Stimulated activated CD4-positive, alpha-beta T cell treated with anti-CD3 and anti-CD28 coated beads, Interleukin-4, amount 100 ng/mL, for 1 hour (primary cell): ENCODE measurements at regions not wholly inside any gene's neighbourhood (a gene's known extent, or its start where the extent isn't known, plus 50 kb on each side); places are given as distances from the start of the nearest gene placed in this dataset.

Experiments
- DNase-seq: peaks from one replicate; pipeline ENCODE4 v3.0.0-alpha.2; 2020

- no peak for DNase-seq
Measured at GRCh38 chr1:239739375-239739774, 352.3 kb upstream of the FMN2 start.

DNA sequence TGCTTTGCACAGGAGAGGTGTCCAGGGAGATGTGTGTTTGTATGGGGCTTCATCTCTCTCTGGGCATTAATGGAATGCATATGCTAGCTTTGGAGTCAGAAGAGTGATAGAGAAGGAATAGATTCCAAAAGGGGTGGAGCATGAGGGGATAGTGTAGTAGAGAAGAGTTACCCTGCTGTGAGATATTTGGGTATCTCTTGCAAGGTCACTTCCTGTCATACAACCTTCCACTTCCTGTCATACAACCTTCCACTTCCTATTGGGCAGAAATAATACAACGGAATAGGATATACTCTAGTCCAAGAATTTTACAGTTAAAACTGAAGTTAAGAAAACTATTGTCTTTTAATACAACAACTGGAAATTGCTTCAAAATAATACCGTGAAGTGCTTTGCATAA lies 351.8 kb upstream of the FMN2 start:
- DNase-seq: no peak

DNA sequence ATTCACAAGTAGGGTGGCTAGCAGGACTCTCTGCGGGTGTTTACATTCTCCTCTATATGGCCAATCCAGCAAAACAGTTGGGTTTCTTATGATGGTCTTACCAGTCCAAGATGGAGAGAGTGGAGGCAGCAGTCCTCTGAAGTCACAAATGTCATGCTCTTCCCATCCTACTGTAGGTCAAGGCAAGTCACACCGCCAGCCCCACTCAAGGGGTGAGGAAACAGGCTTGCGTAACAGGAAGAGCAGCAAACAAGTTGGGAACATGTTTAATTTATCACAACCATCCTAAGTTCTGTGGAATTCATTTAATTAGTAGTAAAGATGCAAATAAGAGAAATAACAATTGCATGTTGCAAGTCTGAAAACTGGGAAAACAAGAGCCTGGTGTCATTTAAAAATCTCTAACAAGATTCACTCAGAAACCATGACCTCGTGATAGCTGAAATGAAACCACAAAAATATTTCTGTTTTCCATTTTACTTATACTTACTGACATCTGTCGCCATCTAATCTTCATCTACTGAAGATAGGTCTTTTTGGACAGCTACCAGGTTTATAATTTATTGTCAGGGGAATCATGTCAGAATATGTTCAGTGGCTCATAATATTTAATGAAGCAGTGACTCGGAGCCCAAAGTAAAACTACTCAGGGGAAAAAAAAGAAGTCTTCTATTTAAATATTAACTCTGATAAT lies 349.1 kb upstream of the FMN2 start:
- DNase-seq: no peak

DNA sequence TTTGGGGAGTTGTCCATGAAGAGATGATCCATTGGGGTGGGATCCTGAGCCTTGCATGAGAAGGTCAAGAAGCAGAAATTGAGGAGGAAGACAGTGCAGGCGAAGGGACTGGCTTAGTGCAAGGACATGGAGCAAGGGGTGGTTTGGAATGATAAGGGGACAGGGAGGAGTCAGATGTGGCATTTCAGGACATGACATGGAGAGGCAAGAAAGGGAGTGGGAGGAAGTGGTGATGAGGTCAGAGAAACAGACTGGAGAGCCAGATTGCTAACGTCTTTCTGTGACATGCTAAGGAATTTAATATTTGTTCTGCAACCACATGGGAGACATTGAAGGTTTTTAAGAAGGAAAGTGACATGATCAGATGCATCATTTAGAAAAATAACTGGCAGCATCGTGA lies 346.8 kb upstream of the FMN2 start:
- no peak for DNase-seq

- DNase-seq: no peak
Measured at GRCh38 chr1:239755107-239755912, 336.4 kb upstream of the FMN2 start.

DNA sequence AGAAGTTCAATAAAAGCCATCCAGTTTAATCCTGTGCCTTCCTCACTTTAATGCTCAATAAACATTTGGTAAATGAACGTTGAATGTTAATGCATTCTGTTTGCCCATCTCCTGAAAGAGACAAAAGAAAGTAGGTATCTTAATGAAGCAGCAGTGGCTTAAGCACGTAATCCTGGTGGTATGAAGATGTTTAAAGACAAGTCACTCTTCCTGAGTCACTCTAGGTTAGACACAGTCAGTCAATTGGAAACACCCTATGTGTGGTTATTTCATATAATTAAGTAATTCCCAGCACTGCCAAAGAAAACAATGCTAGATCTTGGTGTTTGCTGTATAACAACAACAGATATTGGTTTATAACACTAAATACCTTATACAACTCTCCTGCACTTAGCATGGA lies 334.0 kb upstream of the FMN2 start:
- DNase-seq: no peak

- no peak for DNase-seq
Measured at GRCh38 chr1:239758756-239759155, 332.9 kb upstream of the FMN2 start.

DNA sequence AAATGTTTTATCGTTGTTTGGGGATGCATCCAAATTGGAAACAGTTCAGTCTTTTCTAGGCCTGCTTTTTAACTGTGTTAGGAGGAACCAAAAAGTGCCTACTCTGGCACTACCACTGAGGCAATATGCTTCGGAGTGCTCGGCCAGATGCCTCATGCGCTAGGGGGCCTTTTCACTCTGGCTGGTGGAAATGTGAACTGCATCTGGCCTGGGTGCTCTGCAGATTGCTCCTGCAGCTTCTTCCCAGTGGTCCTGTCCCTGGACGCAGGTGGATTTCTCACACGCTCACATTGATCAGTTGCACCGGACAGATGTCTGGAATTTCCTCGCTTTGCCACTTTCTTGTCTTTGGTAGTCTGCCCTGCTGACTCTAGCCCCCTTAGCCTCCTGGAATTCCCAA lies 330.2 kb upstream of the FMN2 start:
- DNase-seq: no peak

GRCh38 chr1:239763850-239764249 lies 327.8 kb upstream of the FMN2 start:
- DNase-seq: no peak

DNA sequence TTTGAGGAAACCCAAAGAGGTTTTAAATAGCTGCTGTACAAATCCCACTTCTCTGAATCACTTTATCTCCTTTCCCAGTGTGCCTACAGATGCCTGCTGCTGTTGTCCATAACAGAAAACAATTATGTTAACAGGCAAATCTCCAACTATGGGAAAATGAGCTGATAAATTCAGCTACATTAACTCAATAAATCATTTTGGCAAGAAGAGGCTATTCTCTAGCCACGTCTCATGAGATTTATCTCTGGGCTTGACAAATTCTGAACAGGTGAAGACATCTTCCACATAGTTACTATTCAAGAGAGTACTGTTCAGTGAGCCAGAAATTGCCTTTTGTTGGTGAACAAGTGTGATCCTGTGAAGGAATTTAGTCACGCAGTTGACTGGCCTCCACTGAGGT lies 327.1 kb upstream of the FMN2 start:
- no peak for DNase-seq

GRCh38 chr1:239765163-239765562 lies 326.5 kb upstream of the FMN2 start:
- no peak for DNase-seq

DNA sequence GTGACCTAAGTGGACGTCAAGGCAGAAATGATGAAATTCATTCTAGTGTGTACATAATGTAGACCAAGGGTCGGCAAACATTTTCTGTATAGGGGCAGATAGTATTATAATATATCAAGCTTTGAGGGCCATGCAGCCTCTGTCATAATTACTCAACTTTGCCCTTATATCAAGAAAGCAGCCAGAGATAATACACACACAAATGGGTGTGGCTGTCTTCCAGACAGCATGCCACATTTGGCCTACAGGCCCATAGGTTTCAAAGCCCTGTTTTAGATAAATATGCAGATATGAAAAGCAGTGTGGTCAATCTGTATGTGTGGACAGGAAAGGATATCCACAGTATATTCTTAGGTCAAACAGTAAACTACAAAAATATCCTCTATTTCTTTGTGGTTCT lies 320.1 kb upstream of the FMN2 start:
- DNase-seq: no peak

DNA sequence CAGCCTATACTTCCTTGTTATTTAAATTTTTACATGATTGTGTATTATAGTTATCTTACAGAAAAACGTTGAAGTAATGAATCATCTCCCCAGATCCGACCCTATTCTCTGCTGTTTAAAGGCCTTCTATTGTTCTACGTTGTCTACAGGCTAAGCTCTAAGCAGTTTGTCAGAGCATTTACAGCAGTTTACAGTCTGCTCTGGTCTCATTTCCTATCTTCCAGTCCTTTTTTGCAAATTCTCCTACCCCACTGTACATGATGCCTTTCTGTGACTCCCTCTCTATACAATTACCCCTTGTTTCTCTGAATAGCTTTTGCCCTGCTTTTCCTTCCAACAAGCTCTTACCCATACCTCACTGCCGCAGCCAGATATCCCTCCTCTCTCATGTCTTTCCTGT lies 319.2 kb upstream of the FMN2 start:
- no peak for DNase-seq

GRCh38 chr1:239775466-239775865 lies 316.2 kb upstream of the FMN2 start:
- no peak for DNase-seq

- no peak for DNase-seq
Measured at GRCh38 chr1:239778208-239778813, 313.4 kb upstream of the FMN2 start.

DNA sequence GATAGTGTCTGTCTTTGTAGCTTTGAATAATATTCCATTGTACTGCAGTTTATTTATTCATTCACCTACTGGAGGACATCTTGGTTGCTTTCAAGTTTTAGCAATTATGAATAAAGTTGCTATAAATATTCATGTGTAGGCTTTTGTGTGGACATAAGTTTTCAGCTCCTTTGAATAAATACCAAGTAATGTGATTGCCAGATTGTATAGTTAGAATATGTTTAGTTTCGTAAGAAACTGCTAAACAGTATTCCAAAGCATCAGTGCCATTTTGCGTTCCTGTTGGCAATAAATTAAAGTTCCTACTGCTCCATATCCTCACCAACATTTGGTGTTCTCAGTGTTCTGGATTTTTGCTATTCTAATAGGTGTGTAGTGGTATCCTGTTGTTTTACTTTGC lies 311.7 kb upstream of the FMN2 start:
- no peak for DNase-seq

- DNase-seq: no peak
Measured at GRCh38 chr1:239784896-239785295, 306.8 kb upstream of the FMN2 start.

- DNase-seq: no peak
Measured at GRCh38 chr1:239785576-239785975, 306.1 kb upstream of the FMN2 start.

DNA sequence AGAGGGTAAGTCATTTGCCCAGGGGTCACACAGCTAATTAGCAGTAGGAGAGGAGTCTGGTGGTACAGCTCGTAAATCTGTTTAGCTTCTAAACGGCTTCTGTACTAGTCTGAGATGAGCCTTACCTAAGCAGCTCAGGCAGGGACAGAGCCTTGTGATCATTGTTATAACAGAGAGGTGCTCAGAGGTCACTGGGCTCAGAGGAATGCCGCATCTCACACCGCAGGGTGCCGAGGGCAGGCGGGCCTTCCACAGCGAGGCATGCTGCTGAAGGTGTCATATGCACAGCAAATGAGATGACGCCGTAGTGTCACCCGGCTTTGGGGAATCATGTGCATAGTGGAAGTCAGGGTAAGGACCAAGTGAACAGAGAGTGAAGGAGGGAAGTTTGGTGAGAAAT lies 305.2 kb upstream of the FMN2 start:
- no peak for DNase-seq

DNA sequence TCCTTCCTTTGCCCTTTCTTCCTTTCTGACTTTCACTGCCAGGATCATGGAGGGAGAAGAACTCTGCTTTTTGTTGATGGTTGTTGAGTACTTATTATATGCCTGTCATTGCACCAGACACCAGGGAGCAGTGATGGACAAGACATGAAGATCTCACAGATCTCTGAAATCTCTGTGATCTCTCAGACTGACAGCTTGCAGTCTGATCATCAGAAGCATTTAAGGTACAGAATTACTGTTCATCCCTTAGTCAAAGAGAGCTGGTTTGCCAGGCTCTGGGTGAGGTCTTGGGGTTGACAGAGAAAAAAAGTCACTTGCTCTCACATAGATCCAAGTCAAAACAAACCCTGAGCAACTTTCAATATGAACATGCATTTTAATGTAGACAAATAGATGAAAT lies 299.5 kb upstream of the FMN2 start:
- DNase-seq: no peak

- no peak for DNase-seq
Measured at GRCh38 chr1:239795304-239795703, 296.4 kb upstream of the FMN2 start.

DNA sequence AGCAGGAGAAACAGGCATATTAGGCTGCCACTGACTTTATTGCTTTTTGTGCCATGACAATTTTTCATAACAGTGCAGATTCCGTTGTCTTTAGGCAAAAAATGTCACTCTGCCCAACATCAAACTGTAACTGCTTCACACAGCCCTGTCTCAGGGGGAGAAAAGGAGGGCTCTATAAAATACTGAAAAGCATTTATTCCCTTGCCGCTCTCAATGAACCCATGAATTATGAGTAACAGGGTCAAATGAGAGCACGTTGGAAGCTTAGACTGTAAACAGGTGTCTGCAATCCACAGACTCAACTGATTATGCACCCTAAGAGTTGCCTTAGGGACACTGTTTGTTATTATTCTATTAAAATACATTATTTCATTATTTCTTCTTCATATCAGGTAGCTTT lies 292.1 kb upstream of the FMN2 start:
- DNase-seq: no peak

GRCh38 chr1:239800861-239801260 lies 290.8 kb upstream of the FMN2 start:
- DNase-seq: no peak

DNA sequence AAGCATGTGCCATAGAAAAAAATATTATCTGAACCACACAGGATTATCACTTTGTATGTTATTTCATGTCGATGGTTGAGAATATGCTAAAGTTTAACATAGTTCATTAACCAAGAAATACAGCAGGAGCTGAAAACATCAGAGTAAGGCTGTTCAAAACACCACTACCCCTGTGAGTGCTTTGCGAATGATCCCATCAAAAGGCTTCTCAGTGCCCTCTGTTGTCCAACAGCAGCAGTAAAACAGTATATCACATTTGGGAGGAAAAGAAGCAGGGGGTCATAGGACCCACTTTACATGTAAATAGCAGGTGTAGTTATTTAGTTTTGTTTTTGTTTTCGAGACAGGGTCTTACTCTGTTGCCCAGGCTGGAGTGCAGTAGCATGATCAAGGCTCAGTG lies 289.4 kb upstream of the FMN2 start:
- DNase-seq: no peak
